ENCODE measurements at regions not wholly inside any gene's neighbourhood (a gene's known extent, or its start where the extent isn't known, plus 50 kb on each side); places are given as distances from the start of the nearest gene placed in this dataset.

DNA sequence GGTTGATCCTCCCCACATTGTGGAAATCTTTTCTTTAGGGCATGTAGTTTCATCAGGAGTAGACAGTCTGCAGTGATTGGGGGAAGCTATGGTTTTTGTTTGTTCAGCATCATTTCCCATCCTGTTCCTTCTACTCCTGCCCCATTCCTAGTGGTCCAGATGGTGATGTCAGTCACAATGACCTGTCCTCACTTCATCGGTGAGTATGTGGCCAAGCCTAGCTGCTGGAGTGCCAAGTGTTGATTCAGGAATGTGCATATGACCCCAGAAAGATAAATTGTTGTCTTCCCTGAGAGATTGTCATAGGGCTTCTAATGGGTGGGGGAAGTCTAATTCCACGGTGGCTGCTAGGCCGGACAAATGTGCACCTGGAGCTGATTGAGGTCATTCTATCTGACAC, 130.6 kb upstream of the FAT1 start:
- TF ChIP-seq, protein P1, sequence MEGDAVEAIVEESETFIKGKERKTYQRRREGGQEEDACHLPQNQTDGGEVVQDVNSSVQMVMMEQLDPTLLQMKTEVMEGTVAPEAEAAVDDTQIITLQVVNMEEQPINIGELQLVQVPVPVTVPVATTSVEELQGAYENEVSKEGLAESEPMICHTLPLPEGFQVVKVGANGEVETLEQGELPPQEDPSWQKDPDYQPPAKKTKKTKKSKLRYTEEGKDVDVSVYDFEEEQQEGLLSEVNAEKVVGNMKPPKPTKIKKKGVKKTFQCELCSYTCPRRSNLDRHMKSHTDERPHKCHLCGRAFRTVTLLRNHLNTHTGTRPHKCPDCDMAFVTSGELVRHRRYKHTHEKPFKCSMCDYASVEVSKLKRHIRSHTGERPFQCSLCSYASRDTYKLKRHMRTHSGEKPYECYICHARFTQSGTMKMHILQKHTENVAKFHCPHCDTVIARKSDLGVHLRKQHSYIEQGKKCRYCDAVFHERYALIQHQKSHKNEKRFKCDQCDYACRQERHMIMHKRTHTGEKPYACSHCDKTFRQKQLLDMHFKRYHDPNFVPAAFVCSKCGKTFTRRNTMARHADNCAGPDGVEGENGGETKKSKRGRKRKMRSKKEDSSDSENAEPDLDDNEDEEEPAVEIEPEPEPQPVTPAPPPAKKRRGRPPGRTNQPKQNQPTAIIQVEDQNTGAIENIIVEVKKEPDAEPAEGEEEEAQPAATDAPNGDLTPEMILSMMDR (IDR thresholded peaks at IDR 0.05): no peak
- TF ChIP-seq POLR2A (IDR thresholded peaks at IDR 0.05): no peak
